Right lobe of liver (tissue), 4 donors: ENCODE measurements at regions not wholly inside any gene's neighbourhood (a gene's known extent, or its start where the extent isn't known, plus 50 kb on each side); places are given as distances from the start of the nearest gene placed in this dataset.

Experiments
- POLR2A ChIP-seq: fragments of 450-650 bp; IDR thresholded peaks from one replicate; pipeline ENCODE4 v1.6.1; 2017; ENCODE audit warnings: antibody characterized with exemption, mild to moderate bottlenecking
- TF ChIP-seq, protein P1 (sequence below), 4 donors: fragments of 200-600 bp in 3 of 4; fragments of 450-650 bp in 1 of 4; IDR thresholded peaks; one replicate each; pipeline versions ENCODE4 v1.5.1 to v1.8.0; 2016 to 2022; ENCODE audit warnings: antibody characterized with exemption in 4 of 4, mild to moderate bottlenecking in 2 of 4
- donor health status: DM: no; HTN: no; CAD: no.
- donor health status: DM: no; HTN: no; CAD: no.
- donor health status: DM: no; HTN: yes; CAD: no.

DNA sequence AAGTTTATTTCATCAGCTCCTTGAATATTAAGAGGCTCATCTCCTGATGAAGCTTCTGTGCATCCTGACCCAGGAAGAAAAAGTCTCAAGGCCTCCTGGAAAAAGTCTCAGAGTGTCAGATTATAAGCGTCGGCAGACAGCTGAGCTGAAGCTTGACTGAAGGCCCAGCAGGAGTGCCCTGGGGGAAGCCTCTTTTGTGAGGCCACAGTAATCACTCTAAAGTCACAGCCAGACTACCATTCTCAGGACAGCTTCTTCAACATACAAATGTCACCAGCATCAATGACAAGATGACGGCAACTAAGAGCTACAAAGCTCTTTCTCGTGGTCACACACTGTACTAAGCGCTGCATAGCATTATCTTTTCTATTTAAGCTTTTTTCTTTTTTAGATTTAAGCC, 72.7 kb upstream of the LRRN1 start:
- TF ChIP-seq, protein P1, sequence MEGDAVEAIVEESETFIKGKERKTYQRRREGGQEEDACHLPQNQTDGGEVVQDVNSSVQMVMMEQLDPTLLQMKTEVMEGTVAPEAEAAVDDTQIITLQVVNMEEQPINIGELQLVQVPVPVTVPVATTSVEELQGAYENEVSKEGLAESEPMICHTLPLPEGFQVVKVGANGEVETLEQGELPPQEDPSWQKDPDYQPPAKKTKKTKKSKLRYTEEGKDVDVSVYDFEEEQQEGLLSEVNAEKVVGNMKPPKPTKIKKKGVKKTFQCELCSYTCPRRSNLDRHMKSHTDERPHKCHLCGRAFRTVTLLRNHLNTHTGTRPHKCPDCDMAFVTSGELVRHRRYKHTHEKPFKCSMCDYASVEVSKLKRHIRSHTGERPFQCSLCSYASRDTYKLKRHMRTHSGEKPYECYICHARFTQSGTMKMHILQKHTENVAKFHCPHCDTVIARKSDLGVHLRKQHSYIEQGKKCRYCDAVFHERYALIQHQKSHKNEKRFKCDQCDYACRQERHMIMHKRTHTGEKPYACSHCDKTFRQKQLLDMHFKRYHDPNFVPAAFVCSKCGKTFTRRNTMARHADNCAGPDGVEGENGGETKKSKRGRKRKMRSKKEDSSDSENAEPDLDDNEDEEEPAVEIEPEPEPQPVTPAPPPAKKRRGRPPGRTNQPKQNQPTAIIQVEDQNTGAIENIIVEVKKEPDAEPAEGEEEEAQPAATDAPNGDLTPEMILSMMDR (IDR thresholded peaks at IDR 0.05): no peak
- no peak for TF ChIP-seq POLR2A
